BJ (cell line): ENCODE measurements at regions not wholly inside any gene's neighbourhood (a gene's known extent, or its start where the extent isn't known, plus 50 kb on each side); places are given as distances from the start of the nearest gene placed in this dataset.
"Not testable (repeated sequence)": the region's sequence is repeated elsewhere in the genome, so short reads cannot be mapped to it uniquely, and the experiment has no call there.

ENCODE experiments used
- CTCF ChIA-PET: fragments of 350-600 bp; formaldehyde crosslinking; extraction: SDS; loops from one replicate; lab custom pipeline; 2021; ENCODE audit warnings: antibody characterized with exemption, inconsistent platforms; lab: Yijun Ruan, JAX
- POLR2A ChIA-PET: fragments of 300-600 bp; sonication (Branson Sonifier 250); formaldehyde crosslinking; extraction: SDS; loops from one replicate; lab custom pipeline; 2021; ENCODE audit warnings: antibody characterized with exemption; lab: Charles Lee
- DNase-seq: peaks from one replicate; pipeline ENCODE4 v3.0.0-alpha.2; 2011; ENCODE audit warnings: low read depth
- H3K27me3 ChIP-seq: 2 replicates; pipeline ENCODE4 v1.6.0; 2011; ENCODE audit warnings: low read length; ENCODE audit not compliant: control insufficient read depth, insufficient read depth
- H3K36me3 ChIP-seq: 2 replicates; pipeline ENCODE4 v1.5.1; 2011; ENCODE audit warnings: low read length; ENCODE audit not compliant: control insufficient read depth, insufficient read depth
- H3K4me3 ChIP-seq: 2 replicates; pipeline ENCODE4 v1.5.1; 2011; ENCODE audit warnings: low read depth, mild to moderate bottlenecking, control low read depth, low read length
- TF ChIP-seq, protein P1 (sequence below): IDR thresholded peaks from 2 replicates; pipeline ENCODE4 v1.5.1; 2011; ENCODE audit warnings: low read depth, mild to moderate bottlenecking, control low read depth, inconsistent platforms, low read length, moderate library complexity; ENCODE audit not compliant: insufficient read depth

DNA sequence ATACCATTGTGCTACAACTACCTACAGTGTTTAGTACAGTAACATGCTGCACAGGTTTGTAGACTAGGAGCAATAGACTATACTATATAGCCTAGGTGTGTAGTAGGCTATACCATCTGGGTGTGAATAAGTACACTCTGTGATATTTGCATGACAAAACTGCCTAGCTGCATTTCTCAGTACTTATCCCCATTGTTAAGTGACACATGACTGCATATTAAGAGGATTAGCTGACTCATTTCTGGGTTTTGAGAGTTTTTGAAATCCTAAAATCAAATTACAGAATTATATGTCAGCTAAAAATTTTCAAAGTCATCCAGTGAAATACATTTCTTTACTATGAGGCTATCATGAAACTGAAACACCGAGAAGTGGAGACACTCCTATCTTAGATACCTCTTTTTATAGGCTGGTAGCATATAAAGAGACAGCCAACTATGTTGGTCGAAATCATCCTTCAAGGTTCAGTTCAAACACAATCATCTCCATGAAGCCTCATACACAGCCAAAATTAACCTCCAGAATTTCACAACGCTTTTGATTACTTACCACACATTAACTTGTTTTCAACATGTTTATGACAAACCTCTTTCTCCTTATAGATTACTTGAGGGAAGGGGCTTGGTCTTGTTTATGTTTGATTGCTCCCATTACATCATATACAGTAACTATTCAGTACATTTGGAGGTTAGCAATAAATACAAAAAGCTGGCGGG is 89.8 kb upstream of the ANK3 start:
- no peak overlapping the region for H3K4me3 ChIP-seq
- TF ChIP-seq, protein P1, sequence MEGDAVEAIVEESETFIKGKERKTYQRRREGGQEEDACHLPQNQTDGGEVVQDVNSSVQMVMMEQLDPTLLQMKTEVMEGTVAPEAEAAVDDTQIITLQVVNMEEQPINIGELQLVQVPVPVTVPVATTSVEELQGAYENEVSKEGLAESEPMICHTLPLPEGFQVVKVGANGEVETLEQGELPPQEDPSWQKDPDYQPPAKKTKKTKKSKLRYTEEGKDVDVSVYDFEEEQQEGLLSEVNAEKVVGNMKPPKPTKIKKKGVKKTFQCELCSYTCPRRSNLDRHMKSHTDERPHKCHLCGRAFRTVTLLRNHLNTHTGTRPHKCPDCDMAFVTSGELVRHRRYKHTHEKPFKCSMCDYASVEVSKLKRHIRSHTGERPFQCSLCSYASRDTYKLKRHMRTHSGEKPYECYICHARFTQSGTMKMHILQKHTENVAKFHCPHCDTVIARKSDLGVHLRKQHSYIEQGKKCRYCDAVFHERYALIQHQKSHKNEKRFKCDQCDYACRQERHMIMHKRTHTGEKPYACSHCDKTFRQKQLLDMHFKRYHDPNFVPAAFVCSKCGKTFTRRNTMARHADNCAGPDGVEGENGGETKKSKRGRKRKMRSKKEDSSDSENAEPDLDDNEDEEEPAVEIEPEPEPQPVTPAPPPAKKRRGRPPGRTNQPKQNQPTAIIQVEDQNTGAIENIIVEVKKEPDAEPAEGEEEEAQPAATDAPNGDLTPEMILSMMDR: no peak
- no peaks in the 10 kb centered on the region for H3K36me3 ChIP-seq
- DNase-seq: no peak
- ChIA-PET CTCF (interaction anchor here (1.3 kb wide), 1 partner anchor 13 kb away, joined by 3 read pairs; no protein-coding TSS in a partner anchor), POLR2A (no interaction called here)
- H3K27me3 ChIP-seq: no peaks in the 10 kb centered on the region

DNA sequence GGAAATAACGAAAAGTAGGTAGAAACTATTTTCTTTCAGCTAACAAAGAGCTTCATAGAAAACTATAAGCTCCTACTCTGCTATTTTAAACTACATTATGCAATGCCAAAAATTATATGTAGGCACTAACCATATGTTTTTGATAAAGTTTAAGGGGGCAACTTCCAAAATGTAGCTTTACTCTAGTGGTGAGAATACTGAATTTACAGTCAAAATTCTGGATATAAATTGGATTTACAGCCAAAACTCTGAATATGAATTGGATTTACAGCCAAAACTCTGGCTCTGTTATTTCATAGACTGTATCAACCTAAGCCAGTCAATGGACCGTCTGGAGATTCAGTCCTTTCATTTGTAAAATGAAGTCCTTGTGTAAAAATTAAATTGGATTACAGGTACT is 86.8 kb upstream of the ANK3 start:
- Histone ChIP-seq H3K27me3 (no peaks in the 10 kb centered on the region), H3K36me3 (no peaks in the 10 kb centered on the region), H3K4me3 (no peak overlapping the region)
- CTCF ChIA-PET: interaction anchor here (0.6 to 0.7 kb wide), 2 partner anchors 96 to 130 kb away, joined by 3 to 4 read pairs; no protein-coding TSS in a partner anchor
- no peak for DNase-seq
- POLR2A ChIA-PET: no interaction called here
- TF ChIP-seq, protein P1: no peak

GRCh38 chr10:60473557-60473956 is 83.9 kb upstream of the ANK3 start:
- no peak overlapping the region for H3K4me3 ChIP-seq
- CTCF ChIA-PET: no interaction called here
- no peak for DNase-seq
- POLR2A ChIA-PET: no interaction called here
- H3K27me3 ChIP-seq: no peaks in the 10 kb centered on the region
- no peaks in the 10 kb centered on the region for H3K36me3 ChIP-seq
- TF ChIP-seq, protein P1: no peak

- no peak for DNase-seq
- Histone ChIP-seq H3K36me3 (no peaks in the 10 kb centered on the region), H3K4me3 (no peak overlapping the region), H3K27me3 (no peaks in the 10 kb centered on the region)
- TF ChIP-seq, protein P1: no peak
- ChIA-PET CTCF (no interaction called here), POLR2A (no interaction called here)
Measured at GRCh38 chr10:60470091-60470490, 80.4 kb upstream of the ANK3 start.

- CTCF ChIA-PET, H3K36me3 ChIP-seq, H3K4me3 ChIP-seq, POLR2A ChIA-PET, DNase-seq, H3K27me3 ChIP-seq: not testable (repeated sequence)
Measured at GRCh38 chr10:60469147-60469546, 79.5 kb upstream of the ANK3 start.

DNA sequence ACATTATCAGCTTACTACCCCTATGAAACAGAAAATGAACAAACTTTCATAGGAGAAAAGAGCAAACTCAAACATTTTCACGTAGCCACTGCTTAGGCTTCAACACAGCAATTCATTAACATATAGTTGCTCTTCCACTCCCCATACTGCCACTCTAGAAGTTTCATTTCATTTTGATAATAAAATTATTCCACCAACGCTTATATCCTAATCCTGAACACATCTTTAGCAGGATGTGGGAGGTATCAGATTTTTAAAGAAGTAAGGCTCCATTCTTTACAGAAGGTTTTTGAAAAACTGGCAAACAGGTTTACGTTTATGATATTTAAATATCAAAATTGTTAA is 77.5 kb upstream of the ANK3 start:
- H3K27me3 ChIP-seq: no peaks in the 10 kb centered on the region
- CTCF ChIA-PET: interaction anchor here (0.8 to 1.1 kb wide), 2 partner anchors 11 to 17 kb away, joined by 3 read pairs; no protein-coding TSS in a partner anchor
- H3K4me3 ChIP-seq: no peak overlapping the region
- TF ChIP-seq, protein P1: no peak
- no peaks in the 10 kb centered on the region for H3K36me3 ChIP-seq
- POLR2A ChIA-PET: no interaction called here
- no peak for DNase-seq
